ENCODE measurements at regions not wholly inside any gene's neighbourhood (a gene's known extent, or its start where the extent isn't known, plus 50 kb on each side); places are given as distances from the start of the nearest gene placed in this dataset.

DNA sequence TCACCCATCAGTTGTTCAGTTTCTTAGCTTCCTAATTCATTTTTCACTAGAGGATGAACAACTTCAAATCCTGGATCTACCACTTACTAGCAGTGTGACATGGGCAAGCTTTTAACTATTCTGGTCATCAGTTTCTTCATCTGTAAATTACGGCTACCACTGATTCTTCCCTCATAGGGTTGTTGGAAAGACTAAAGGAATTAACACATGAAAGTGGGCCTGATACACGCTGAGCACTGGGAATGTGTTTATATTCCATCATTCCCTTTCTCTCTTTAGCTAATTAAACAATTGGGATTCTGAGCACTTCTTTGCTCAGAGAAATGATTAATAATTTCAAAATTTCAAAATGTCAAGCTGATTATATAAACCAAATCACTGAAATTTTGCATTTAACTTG is 862.3 kb upstream of the GCFC2 start:
- Histone ChIP-seq H4K20me1 (ENCODE audit: insufficient read depth, low read length) (no peaks in the 10 kb centered on the region), H3K4me2 (ENCODE audit: insufficient read depth, low read length) (no peak overlapping the region), H3K9me3 (ENCODE audit: low read depth, low read length) (no peaks in the 10 kb centered on the region), H3K79me2 (ENCODE audit: insufficient read depth, low read length) (no peaks in the 10 kb centered on the region), H3K36me3 (ENCODE audit: insufficient read depth, low read length) (no peaks in the 10 kb centered on the region), H2AFZ (ENCODE audit: low read length) (no peak overlapping the region), H3K4me3 (ENCODE audit: insufficient read depth, low read length) (no peak overlapping the region), H3K27ac (ENCODE audit: low read depth, low read length) (no peak overlapping the region), H3K4me1 (ENCODE audit: insufficient read depth, low read length) (no peaks in the 10 kb centered on the region), H3K27me3 (ENCODE audit: insufficient read depth, low read length) (no peaks in the 10 kb centered on the region)
- DNase-seq (ENCODE audit: insufficient read length, low spot score, missing footprints), result no peak
- TF ChIP-seq, protein P1, sequence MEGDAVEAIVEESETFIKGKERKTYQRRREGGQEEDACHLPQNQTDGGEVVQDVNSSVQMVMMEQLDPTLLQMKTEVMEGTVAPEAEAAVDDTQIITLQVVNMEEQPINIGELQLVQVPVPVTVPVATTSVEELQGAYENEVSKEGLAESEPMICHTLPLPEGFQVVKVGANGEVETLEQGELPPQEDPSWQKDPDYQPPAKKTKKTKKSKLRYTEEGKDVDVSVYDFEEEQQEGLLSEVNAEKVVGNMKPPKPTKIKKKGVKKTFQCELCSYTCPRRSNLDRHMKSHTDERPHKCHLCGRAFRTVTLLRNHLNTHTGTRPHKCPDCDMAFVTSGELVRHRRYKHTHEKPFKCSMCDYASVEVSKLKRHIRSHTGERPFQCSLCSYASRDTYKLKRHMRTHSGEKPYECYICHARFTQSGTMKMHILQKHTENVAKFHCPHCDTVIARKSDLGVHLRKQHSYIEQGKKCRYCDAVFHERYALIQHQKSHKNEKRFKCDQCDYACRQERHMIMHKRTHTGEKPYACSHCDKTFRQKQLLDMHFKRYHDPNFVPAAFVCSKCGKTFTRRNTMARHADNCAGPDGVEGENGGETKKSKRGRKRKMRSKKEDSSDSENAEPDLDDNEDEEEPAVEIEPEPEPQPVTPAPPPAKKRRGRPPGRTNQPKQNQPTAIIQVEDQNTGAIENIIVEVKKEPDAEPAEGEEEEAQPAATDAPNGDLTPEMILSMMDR (IDR thresholded peaks at IDR 0.05; ENCODE audit: extremely low read depth, low read depth, low read length), result no peak

DNA sequence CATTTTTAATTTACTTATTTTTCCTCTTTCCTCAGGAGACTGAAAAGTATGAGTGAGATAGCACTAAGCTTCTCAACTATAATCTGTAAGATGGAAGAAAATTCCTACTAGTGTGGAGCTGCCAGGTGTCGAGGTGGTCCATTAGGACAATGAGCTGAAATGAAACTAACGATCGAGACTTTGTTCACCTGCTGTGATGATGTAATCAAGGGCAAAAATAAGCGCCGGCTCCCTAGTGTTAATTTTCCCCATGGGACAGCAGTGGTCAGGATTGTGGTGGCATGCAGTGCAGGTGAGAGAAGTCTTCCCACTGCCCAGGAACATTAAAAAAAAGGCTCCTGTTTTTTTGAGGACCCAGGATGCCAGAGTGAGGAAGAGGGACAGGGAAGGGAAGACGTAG is 859.1 kb upstream of the GCFC2 start:
- TF ChIP-seq, protein P1 (IDR thresholded peaks at IDR 0.05; ENCODE audit: extremely low read depth, low read depth, low read length), result no peak
- H4K20me1 ChIP-seq (ENCODE audit: insufficient read depth, low read length), result no peaks in the 10 kb centered on the region
- no peaks in the 10 kb centered on the region for H3K79me2 ChIP-seq (ENCODE audit: insufficient read depth, low read length)
- no peaks in the 10 kb centered on the region for H3K9me3 ChIP-seq (ENCODE audit: low read depth, low read length)
- no peak overlapping the region for H3K4me2 ChIP-seq (ENCODE audit: insufficient read depth, low read length)
- no peak for DNase-seq (ENCODE audit: insufficient read length, low spot score, missing footprints)
- no peak overlapping the region for H3K27ac ChIP-seq (ENCODE audit: low read depth, low read length)
- no peaks in the 10 kb centered on the region for H3K36me3 ChIP-seq (ENCODE audit: insufficient read depth, low read length)
- no peak overlapping the region for H3K4me3 ChIP-seq (ENCODE audit: insufficient read depth, low read length)
- no peak overlapping the region for H2AFZ ChIP-seq (ENCODE audit: low read length)
- H3K27me3 ChIP-seq (ENCODE audit: insufficient read depth, low read length), result no peaks in the 10 kb centered on the region
- H3K4me1 ChIP-seq (ENCODE audit: insufficient read depth, low read length), result no peaks in the 10 kb centered on the region

DNA sequence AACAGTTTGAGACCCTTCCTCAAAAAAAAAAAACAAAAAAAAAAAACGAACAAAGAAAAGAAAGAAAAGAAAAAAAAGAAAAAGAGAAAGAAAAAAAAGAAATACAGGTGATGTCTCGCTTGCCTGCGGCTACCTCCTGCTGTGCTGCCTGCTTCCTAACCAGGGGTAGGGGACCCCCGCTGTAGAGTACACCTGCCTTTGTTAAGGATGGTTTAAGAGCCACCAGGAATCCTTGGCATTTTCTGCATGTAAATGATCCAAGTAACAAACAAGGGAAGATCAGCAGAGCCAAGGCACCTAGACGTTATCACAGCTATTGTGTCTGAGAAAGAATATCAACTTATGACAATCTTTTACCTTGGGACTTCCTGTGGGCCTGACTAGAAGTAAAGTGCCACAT is 856.8 kb upstream of the GCFC2 start:
- no peak for DNase-seq (ENCODE audit: insufficient read length, low spot score, missing footprints)
- Histone ChIP-seq H4K20me1 (ENCODE audit: insufficient read depth, low read length) (no peaks in the 10 kb centered on the region), H3K9me3 (ENCODE audit: low read depth, low read length) (no peaks in the 10 kb centered on the region), H3K79me2 (ENCODE audit: insufficient read depth, low read length) (no peaks in the 10 kb centered on the region), H3K4me2 (ENCODE audit: insufficient read depth, low read length) (no peak overlapping the region), H3K27me3 (ENCODE audit: insufficient read depth, low read length) (no peaks in the 10 kb centered on the region), H2AFZ (ENCODE audit: low read length) (no peak overlapping the region), H3K4me1 (ENCODE audit: insufficient read depth, low read length) (no peaks in the 10 kb centered on the region), H3K36me3 (ENCODE audit: insufficient read depth, low read length) (no peaks in the 10 kb centered on the region), H3K27ac (ENCODE audit: low read depth, low read length) (no peak overlapping the region), H3K4me3 (ENCODE audit: insufficient read depth, low read length) (no peak overlapping the region)
- TF ChIP-seq, protein P1 (IDR thresholded peaks at IDR 0.05; ENCODE audit: extremely low read depth, low read depth, low read length), result no peak

DNA sequence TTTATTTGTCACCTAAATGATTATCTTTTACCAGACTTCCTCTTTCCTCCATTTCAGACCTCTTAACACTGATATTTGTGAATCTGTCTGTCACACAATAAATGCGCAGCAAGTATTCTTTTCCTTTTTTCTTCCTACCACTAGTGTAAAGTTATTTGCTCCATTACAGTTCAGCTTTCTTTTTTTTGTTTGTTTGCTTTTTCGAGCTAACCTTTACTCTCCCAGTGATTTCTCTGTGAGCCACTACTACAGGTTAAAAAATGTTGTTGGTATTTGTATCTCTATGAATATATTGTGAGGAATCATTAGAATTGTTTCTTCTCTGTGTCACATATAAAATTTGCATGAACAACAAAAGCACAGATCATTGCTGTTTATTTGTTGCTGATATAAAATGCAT is 854.0 kb upstream of the GCFC2 start:
- Histone ChIP-seq H4K20me1 (ENCODE audit: insufficient read depth, low read length) (no peaks in the 10 kb centered on the region), H2AFZ (ENCODE audit: low read length) (no peak overlapping the region), H3K27me3 (ENCODE audit: insufficient read depth, low read length) (no peaks in the 10 kb centered on the region), H3K9me3 (ENCODE audit: low read depth, low read length) (no peaks in the 10 kb centered on the region), H3K79me2 (ENCODE audit: insufficient read depth, low read length) (no peaks in the 10 kb centered on the region), H3K4me1 (ENCODE audit: insufficient read depth, low read length) (no peaks in the 10 kb centered on the region), H3K4me3 (ENCODE audit: insufficient read depth, low read length) (no peak overlapping the region), H3K27ac (ENCODE audit: low read depth, low read length) (no peak overlapping the region), H3K4me2 (ENCODE audit: insufficient read depth, low read length) (no peak overlapping the region), H3K36me3 (ENCODE audit: insufficient read depth, low read length) (no peaks in the 10 kb centered on the region)
- DNase-seq (ENCODE audit: insufficient read length, low spot score, missing footprints), result peak; percentile 9
- TF ChIP-seq, protein P1 (IDR thresholded peaks at IDR 0.05; ENCODE audit: extremely low read depth, low read depth, low read length), result no peak
